NCI-H2171 (cell line): ENCODE measurements at regions not wholly inside any gene's neighbourhood (a gene's known extent, or its start where the extent isn't known, plus 50 kb on each side); places are given as distances from the start of the nearest gene placed in this dataset.

ENCODE experiments used
- DNase-seq: peaks from one replicate; lab custom pipeline; 2025; lab: John Stamatoyannopoulos, UW

- no peak for DNase-seq
Measured at GRCh38 chr2:189369566-189369965, 71.7 kb upstream of the WDR75 start.

GRCh38 chr2:189370719-189371118 lies 70.6 kb upstream of the WDR75 start:
- DNase-seq, result no peak

- no peak for DNase-seq
Measured at GRCh38 chr2:189372688-189373257, 68.5 kb upstream of the WDR75 start.

GRCh38 chr2:189374481-189374880 lies 66.8 kb upstream of the WDR75 start:
- no peak for DNase-seq

- no peak for DNase-seq
Measured at GRCh38 chr2:189375842-189376241, 65.4 kb upstream of the WDR75 start.

- DNase-seq, result no peak
Measured at GRCh38 chr2:189379287-189379630, 62.0 kb upstream of the WDR75 start.

GRCh38 chr2:189379731-189380261 lies 61.5 kb upstream of the WDR75 start:
- no peak for DNase-seq

- no peak for DNase-seq
Measured at GRCh38 chr2:189382668-189383067, 58.6 kb upstream of the WDR75 start.

- DNase-seq, result no peak
Measured at GRCh38 chr2:189386741-189387140, 54.5 kb upstream of the WDR75 start.

GRCh38 chr2:189391201-189391600 lies 50.1 kb upstream of the WDR75 start:
- DNase-seq, result no peak
